Smooth muscle cell (in vitro differentiated cells): ENCODE measurements at regions not wholly inside any gene's neighbourhood (a gene's known extent, or its start where the extent isn't known, plus 50 kb on each side); places are given as distances from the start of the nearest gene placed in this dataset.

Experiments
- DNase-seq: peaks from one replicate; lab custom pipeline; 2025; ENCODE audit not compliant: unreplicated experiment; lab: John Stamatoyannopoulos, UW
- H2AFZ ChIP-seq: fragments of 200-600 bp; sonication (generic); 2 replicates; pipeline ENCODE4 v1.6.0; 2016; ENCODE audit warnings: antibody characterized with exemption, low read depth, mild to moderate bottlenecking
- H3F3A ChIP-seq: fragments of 200-600 bp; sonication (generic); 2 replicates; pipeline ENCODE4 v1.6.0; 2017; ENCODE audit warnings: antibody characterized with exemption, low read depth
- H3K27ac ChIP-seq: fragments of 200-600 bp; sonication (generic); 2 replicates; pipeline ENCODE4 v1.5.1; 2016; ENCODE audit warnings: low read depth, mild to moderate bottlenecking
- H3K27me3 ChIP-seq: fragments of 200-600 bp; sonication (generic); 2 replicates; pipeline ENCODE4 v1.6.1; 2016; ENCODE audit warnings: low read depth, mild to moderate bottlenecking
- H3K36me3 ChIP-seq: fragments of 200-600 bp; sonication (generic); 2 replicates; pipeline ENCODE4 v1.5.1; 2016; ENCODE audit warnings: low read depth
- H3K4me1 ChIP-seq: fragments of 200-600 bp; sonication (generic); 2 replicates; pipeline ENCODE4 v1.5.1; 2016; ENCODE audit warnings: low read depth
- H3K4me2 ChIP-seq: fragments of 200-600 bp; sonication (generic); 2 replicates; pipeline ENCODE4 v1.6.0; 2016; ENCODE audit warnings: mild to moderate bottlenecking
- H3K4me3 ChIP-seq: fragments of 200-600 bp; sonication (generic); 2 replicates; pipeline ENCODE4 v1.5.1; 2016; ENCODE audit warnings: mild to moderate bottlenecking
- H3K79me2 ChIP-seq: fragments of 200-600 bp; sonication (generic); 2 replicates; pipeline ENCODE4 v1.6.0; 2016; ENCODE audit warnings: low read depth, mild to moderate bottlenecking
- H3K9ac ChIP-seq: fragments of 200-600 bp; sonication (generic); 2 replicates; pipeline ENCODE4 v1.6.0; 2016; ENCODE audit warnings: low read depth
- H3K9me3 ChIP-seq: fragments of 200-600 bp; sonication (generic); replicated peaks from 2 replicates; pipeline ENCODE4 v1.5.1; 2016; ENCODE audit warnings: low read depth
- H4K20me1 ChIP-seq: fragments of 200-600 bp; sonication (generic); 2 replicates; pipeline ENCODE4 v1.6.0; 2016; ENCODE audit warnings: low read depth
- CTCF ChIP-seq: fragments of 200-600 bp; sonication (generic); IDR thresholded peaks from 2 replicates; pipeline ENCODE4 v1.5.1; 2017; ENCODE audit warnings: borderline replicate concordance, mild to moderate bottlenecking, antibody characterized with exemption; ENCODE audit not compliant: insufficient read depth, poor library complexity, severe bottlenecking
- WGBS: methylation state at CpG from one replicate; pipeline ENCODE4 v1.1.7; 2016; ENCODE audit warnings: low lambda C conversion rate; 5-methylcytosine and 5-hydroxymethylcytosine counted together

- TF ChIP-seq CTCF: no peak
- DNase-seq: no peak
- 93% methylated on average over 4 of the region's 4 CpGs for WGBS
- Histone ChIP-seq H3K4me2 (no peak overlapping the region), H2AFZ (no peak overlapping the region), H3K79me2 (no peaks in the 10 kb centered on the region), H3K27ac (no peak overlapping the region), H3K4me3 (no peak overlapping the region), H3F3A (no peaks in the 10 kb centered on the region), H3K4me1 (no peaks in the 10 kb centered on the region), H3K36me3 (no peaks in the 10 kb centered on the region), H3K27me3 (no peaks in the 10 kb centered on the region), H3K9ac (no peak overlapping the region), H3K9me3 (no peaks in the 10 kb centered on the region), H4K20me1 (no peaks in the 10 kb centered on the region)
These were observed 86.9 kb upstream of the C9orf72 start for GRCh38 chr9:27660148-27660547.

GRCh38 chr9:27663526-27663925, 90.2 kb upstream of the C9orf72 start:
- H3F3A ChIP-seq: no peaks in the 10 kb centered on the region
- H3K4me3 ChIP-seq: no peak overlapping the region

GRCh38 chr9:27664121-27664779, 91.0 kb upstream of the C9orf72 start:
- Histone ChIP-seq H3K9me3 (no peaks in the 10 kb centered on the region), H3K27ac (no peak overlapping the region), H3K79me2 (no peaks in the 10 kb centered on the region), H4K20me1 (no peaks in the 10 kb centered on the region), H3K4me1 (no peaks in the 10 kb centered on the region), H3K27me3 (no peaks in the 10 kb centered on the region), H3F3A (no peaks in the 10 kb centered on the region), H3K36me3 (no peaks in the 10 kb centered on the region), H2AFZ (no peak overlapping the region), H3K4me3 (no peak overlapping the region), H3K4me2 (peak overlapping the region; percentile 12), H3K9ac (no peak overlapping the region)
- no peak for DNase-seq
- no peak for TF ChIP-seq CTCF
- WGBS: 46% methylated on average over 7 of the region's 7 CpGs

More at GRCh38 chr9:27663526-27663925, 90.2 kb upstream of the C9orf72 start:
- no peaks in the 10 kb centered on the region for H3K27me3 ChIP-seq
- no peak for TF ChIP-seq CTCF
- H3K27ac ChIP-seq: no peak overlapping the region
- H3K4me1 ChIP-seq: no peaks in the 10 kb centered on the region
- H3K9ac ChIP-seq: no peak overlapping the region
- H2AFZ ChIP-seq: no peak overlapping the region
- no peaks in the 10 kb centered on the region for H3K36me3 ChIP-seq
- H3K79me2 ChIP-seq: no peaks in the 10 kb centered on the region
- WGBS: 91% methylated on average over 5 of the region's 5 CpGs
- no peak for DNase-seq
- no peak overlapping the region for H3K4me2 ChIP-seq
- no peaks in the 10 kb centered on the region for H4K20me1 ChIP-seq
- H3K9me3 ChIP-seq: no peaks in the 10 kb centered on the region

- H3K9ac ChIP-seq: no peak overlapping the region
- H3K4me2 ChIP-seq: no peak overlapping the region
- H3K27ac ChIP-seq: no peak overlapping the region
- no peaks in the 10 kb centered on the region for H3K4me1 ChIP-seq
- no peak for TF ChIP-seq CTCF
- no peak overlapping the region for H3K4me3 ChIP-seq
- no peaks in the 10 kb centered on the region for H3F3A ChIP-seq
- no peaks in the 10 kb centered on the region for H3K79me2 ChIP-seq
- H2AFZ ChIP-seq: no peak overlapping the region
- H3K9me3 ChIP-seq: no peaks in the 10 kb centered on the region
- H3K27me3 ChIP-seq: no peaks in the 10 kb centered on the region
- WGBS: 81% methylated on average over 6 of the region's 6 CpGs
- H4K20me1 ChIP-seq: no peaks in the 10 kb centered on the region
- H3K36me3 ChIP-seq: no peaks in the 10 kb centered on the region
- no peak for DNase-seq
These were observed 91.9 kb upstream of the C9orf72 start for GRCh38 chr9:27665136-27665535.
